NCI-H1930 (cell line): ENCODE measurements at regions not wholly inside any gene's neighbourhood (a gene's known extent, or its start where the extent isn't known, plus 50 kb on each side); places are given as distances from the start of the nearest gene placed in this dataset.
A peak's percentile ranks its signal among the peaks of the same experiment; 100 is the strongest.
"Not testable (repeated sequence)": the region's sequence is repeated elsewhere in the genome, so short reads cannot be mapped to it uniquely, and the experiment has no call there.

Experiments used
- DNase-seq, 2 experiments: peaks; one replicate each; lab custom pipeline; 2025; lab: John Stamatoyannopoulos, UW

DNA sequence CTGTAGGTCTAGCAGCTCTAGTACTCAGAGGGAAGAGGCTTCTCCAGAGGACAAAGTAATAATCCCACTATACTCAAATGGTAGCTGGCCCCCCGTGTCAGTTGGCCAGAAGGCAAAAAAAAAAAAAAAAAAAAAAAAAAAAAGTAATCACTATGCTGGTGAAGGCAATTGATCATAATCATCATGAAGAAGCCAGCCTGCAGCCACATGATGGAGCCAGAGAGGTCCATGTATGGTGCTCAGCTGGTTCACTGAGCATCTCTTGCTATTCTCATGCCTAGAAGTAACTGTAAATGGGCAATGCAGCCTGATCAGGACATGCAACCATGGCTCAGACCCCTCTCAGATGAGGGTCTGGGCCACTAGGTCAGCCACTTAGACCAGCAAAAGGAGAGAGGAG is 378.8 kb downstream of the MED13L start:
- DNase-seq = no peak

DNA sequence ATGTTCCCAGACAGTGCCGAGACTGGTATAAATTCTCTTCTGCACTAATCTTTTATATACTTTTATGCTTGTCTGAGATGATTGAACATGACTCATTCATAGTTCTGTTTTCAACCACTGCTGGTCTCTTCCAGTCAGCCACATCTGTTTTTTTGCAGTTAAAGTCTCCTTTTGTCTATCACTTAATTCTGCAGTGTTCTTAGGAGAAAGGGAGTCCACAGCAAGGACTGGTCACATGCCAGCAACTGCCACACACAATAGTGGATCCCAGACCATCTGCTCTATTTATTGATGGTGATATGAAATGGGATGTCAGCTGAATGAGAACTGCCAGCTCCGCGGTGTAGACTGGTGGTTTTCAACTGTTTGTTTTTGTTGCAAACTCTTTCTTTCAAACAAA is 379.8 kb downstream of the MED13L start:
- no peak for DNase-seq

DNA sequence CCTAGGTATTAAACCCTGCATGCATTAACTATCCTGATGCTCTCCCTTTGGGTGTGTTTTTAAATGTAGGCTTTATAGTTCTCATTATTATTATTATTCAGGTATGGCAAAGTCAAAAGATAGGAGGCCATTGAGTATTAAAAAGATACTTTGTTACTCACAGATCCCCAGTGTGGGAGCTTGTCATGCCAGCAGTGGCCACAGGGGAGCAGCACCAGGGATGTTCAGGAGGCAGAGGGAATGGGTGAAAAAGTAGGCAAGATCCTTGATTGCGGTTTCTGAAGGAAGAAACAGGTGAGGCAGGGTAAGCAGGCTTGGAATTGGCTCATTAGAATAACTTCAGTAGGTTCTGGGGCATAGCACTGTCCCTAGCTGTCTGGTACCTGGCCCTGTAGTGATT is 382.2 kb downstream of the MED13L start:
- no peak for DNase-seq

DNA sequence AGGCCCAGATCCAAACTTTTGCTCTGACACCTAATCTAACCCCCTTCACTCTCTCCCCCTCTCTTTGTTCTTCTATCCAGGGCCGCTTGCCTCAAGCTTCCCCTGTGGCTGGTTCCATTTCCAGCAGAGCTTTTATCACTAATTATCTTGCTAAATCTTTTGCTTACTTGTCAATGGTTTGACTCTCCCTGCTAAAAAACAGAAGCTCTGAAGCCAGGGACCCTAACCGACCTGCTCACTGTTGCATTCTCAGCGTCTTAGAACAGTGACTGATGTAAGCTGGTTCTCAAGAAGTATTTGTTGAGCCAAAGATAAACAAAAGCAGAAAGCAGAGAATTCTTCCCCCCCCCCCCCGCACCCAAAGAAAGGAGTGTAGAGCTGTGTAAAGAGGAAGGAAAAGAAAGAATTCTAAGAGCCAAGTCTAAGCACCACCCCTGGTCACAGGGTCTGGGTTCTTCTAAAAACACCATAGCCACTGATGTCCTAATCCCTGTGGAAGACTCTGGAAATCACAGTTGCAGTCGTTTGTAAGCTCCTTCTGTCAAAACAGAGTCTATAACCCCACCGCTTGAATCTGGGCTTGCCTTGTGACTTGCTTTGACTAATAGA is 385.8 kb downstream of the MED13L start:
- DNase-seq = no peak

DNA sequence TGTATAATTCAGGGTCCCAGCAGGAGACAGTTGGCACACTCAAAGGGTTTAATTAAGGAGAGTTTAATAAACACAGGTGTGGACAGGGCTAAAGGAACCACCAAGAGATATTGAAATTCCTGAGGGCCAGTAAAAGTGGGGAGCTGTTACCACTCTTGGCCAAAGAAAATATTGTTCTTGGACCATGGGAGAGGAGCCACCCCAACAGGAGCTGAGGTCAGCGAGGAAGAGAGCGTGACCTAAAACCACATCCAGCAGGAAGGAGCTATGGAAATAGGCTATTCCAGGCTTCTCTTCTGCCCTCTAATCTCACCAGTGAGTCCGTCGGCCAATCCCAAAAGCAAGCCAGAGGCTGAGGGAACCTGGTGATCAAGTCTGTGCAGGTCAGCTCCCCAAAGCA is 390.8 kb downstream of the MED13L start:
- DNase-seq = no peak

DNA sequence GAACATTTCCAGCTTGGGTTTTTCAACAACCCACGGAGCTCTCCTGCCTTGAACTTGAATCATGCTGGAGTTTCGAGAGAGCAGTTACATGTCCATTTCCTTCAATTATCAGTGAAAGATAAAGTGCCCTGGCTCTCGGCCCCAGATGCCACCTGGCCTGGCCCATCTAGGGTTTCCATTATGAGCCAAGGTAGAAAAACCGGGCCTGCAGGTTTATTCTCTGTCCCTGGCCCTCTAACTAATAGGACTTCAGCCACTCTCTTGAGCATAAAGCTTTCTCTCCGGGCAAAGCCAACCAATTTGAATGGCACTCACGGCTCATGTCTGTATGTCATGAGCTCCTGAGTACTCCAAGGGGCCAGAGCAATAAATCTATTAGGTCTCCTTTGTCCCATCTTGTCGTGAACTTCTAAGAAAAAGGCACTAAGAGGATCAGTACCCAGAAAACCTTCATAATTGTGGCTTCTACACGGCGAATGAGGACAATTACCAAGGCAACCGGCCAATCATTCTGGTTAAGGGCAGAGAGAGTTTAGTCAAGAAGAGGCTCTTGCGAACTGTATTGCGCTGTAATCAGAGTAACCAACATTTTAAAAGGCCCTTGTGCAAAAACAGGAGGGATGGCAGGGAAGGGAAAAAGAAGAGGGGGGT is 392.3 kb downstream of the MED13L start:
- DNase-seq = no peak

DNA sequence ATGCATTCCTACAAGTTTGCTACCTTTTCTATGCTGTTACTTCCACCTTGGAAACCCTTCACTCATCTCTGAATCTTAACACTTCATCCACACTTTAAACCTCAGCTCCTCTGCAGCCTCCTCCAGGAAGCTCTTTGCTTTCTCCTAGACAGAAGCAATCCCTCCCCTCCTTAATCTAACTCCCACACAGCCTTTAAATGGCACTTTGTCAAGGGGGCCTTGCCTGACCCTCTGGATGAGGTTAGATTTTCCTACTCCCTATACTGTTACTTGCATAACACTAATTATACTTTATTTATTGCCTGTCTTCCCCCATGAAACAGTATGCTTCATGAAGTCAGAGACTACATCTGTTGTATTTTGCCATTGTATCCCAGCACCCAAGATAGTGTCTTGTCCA is 394.6 kb downstream of the MED13L start:
- DNase-seq = no peak

DNA sequence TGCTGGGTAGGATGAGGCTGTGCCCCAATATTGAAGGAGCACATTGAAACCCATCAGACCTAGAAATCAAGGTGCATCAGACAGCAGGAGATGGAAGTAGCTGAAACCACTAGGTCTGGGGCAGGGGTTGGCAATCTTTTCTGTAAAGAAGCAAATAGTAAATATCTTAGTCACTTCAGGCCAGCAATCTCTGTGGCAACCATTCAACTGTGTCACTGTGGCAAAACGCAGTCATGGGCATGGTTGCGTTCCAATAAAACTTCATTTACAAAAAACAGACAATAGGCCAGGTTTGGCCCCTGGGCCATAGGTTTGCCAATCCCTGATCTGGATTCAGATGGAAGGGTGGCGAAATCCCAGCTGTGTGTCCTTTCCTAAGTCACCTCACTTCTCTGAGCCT is 397.3 kb downstream of the MED13L start:
- DNase-seq = no peak

DNA sequence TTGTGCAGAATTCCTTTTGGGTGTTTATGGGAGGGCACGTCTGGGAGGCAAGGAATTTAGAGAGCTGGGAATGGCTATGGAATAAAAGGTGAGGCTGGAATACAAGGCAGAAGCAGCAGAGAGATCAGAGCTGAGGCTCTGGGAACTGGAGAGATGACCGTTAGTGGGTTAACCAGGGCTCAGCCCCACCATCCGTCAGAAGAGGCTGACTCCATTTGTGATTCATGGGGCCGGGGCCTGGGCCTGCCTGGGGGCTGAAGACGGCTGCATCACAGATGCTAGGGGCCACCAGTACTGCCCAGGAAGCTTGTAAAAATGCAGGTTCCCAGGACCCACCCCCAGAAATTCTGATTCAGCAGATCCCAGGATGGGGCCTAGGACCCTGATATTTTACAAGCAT is 398.1 kb downstream of the MED13L start:
- no peak for DNase-seq

DNA sequence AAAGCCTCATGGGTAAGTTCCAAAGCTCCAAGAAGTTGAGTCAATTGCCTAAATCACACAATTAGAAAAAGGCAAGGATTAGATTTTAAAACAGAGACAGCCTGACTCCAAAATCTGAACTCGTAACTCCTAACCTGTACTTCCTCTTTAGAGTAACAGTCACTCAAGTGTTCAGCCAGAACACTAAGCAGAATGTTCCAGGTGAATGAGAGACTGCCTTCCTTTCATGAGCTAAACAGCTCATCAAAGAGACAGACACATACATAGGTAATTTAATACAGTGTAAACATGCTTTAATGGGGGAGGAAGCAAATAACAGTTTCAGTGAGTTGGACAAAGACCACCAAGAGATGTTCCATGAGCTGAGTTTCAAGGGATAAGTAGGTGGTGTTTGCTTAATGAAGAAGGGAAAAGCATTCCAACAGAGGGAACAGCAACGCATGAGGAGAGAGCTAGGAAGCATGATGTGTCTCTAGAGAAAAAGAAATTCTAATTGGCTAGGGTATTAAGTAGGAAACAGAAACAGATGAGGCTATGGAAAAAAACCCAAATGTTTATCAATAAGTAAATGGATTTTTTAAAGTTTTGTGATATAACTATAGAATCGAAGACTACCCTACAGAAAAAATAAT is 403.9 kb downstream of the MED13L start:
- DNase-seq = no peak

DNA sequence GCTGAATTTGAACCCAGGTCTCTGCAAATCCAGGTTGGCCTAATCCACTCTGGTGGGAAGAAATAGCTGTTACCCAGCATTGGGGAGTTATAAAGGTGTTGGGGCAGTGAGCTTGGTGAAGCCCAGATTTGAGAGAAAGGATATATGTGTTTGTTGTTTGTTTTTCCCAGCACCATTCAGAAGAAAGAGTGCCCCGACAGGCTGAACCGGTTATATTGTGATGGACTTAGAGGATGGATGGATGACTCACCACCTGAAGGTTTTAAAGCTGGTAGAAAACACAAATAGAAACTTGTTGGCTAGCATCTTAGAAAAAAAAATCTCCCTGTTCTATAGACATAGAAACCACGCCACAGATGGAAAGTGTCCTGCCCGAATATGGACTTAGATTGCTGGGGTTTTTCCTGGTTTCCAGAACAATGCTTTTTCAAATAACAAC is 404.6 kb downstream of the MED13L start:
- no peak for DNase-seq

DNA sequence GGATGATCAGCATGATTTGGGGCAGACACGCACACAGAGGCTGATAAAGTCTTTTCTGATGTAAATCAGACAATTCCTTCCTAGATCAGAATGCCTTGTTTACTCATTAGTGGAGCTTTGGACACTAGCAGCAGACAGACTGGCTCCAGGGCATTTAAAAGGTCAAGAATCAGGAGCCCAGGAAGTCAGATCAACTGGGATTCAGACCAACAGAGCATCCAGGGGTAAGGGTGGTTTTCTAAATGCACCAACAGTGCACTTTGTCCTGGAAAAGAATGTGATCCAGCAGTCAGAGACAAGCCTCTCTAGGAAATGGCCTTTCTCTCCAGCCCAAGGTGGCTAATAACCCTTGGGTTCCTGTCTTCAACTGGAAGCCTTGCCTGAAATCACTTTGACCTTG is 405.3 kb downstream of the MED13L start:
- DNase-seq = no peak

DNA sequence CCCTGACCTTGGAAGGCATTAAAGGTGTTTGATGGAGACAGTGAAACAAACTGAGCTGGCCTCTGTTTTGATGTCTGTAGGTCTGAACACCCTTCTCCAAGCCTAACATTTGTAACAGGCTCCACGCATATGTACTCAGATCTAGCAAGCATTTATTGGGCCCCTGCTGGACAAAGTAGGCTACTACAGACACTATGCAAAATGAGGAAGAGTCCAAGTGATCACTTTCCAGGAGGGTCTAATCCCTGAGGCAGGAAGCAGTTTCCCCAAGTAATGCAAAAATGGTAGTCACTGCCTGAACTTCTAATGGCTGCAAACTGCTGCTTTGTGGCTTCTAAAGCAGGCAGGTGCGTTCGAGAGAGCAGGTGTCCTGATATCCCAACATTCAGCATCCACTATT is 405.8 kb downstream of the MED13L start:
- DNase-seq = peak in 1 of 2 experiments; percentile 24

DNA sequence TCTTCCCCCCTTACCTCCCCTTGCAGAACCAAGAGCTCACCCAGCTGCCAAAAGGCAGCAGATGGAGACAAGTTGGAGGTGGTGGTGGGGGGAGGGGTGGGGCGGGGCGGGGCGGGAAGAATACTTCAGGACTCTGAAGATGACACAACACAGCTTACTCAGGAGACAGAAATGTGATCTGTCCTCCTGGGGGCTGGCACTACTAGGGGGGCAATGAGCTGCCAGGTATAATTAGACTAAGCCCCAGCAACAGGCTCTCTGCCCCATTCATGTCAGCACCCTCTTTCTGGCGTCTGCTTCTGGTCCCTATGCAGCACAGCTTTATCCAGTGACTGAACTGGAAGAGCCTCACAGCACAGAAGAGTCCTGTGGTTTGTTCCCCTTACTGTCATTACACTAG is 407.0 kb downstream of the MED13L start:
- no peak for DNase-seq

DNA sequence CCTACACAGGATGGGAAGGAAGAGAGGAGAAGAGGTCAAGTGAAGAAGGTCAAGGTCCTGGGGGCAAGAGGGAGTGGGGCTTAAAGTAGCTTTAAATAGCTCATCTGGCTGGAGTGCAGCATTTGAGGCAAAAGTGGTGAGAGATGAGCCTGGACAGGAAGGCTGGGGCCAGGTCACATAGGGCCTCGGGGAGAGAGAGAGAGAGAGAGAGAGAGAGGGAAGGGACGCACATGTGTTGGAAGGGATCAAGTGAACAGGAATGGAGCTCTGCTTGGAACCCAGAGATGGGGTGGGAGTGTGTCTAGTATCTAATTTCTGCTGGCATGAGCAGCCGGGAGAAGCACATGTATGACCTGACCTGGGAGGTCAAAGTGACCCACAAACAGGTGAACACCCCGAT is 407.5 kb downstream of the MED13L start:
- no peak for DNase-seq

DNA sequence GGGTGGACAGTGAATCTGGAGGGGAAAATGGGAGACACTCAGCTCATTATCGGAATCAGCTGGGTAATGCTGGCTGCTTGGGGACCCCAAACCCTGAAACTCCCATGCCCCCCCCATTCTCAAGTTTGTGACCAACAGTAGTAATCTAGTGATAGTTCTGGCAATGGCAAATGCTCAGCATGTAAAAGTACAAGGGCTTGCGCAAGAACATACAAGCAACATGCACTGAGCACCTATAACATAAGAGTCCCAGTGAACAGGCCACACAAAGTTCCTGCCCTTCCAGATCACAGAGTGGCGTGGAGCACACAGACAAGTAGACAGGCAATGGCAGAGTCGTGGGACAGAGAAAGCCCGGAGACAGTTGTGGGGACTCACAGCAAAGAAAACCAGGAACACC is 407.9 kb downstream of the MED13L start:
- no peak for DNase-seq

DNA sequence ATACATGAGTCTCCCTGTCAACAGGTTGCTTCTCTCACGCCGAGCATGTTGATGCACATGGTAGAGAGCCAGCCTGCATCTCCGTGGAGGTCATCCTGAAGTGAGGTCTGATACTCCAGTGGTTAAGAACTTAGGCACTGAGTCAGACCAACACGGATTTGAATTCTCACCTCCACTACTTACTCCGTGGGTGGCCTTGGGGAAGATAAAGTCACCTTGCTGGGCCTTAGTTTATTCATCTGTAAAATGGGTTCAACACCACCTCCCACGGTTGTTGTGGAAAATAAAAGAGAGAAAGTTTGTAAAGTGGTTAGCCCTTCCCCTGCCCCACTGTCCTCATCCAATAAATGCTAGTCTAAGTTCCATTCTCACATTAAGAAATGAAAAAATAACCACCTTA is 408.9 kb downstream of the MED13L start:
- DNase-seq = no peak

DNA sequence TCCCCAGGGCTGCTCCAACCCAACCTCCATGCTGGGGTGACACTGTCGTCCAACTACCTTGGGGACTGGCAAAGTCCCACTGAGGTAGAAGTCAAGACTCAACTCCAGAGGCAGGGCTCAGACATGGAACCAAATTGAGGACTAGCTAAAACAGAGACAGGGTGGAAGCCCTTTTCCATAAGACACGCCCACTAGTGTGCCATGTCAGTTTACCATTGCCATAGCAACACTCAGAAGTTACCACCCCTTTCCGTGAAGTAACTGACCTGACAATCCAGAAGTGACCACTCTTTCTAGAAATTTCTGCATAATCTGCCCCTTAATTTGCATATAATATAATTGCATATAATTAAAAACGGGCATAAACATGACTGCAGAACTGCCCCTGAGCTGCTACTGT is 409.6 kb downstream of the MED13L start:
- no peak for DNase-seq

DNA sequence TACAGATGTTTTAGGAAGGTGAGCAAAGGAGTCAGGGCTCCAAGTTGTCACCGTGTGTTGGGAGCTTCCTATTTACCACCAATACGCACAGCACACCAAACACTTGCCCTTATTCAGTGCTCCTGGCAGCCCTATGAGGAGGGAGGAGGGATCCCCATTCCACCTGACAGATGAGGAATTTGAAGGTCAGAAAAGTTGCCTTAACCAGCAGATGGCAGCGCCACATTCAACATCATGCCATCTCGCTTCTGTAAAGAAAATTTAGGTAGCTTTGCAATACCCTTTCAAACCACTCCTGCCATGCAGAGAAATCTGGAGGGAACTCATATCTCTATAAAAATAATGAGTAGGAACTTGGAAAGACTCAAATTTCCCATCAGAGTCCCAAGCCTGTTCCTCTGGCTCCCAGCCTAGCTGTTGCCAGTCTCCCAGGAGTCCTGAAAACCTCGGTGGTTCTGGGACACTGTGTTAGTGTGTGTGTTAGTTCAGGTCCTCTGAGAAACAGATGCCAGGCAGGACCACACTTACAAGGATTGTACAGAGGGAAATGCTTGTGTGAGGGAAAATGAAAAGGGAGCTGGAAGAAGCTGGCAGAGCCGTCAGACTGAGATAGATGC is 410.5 kb downstream of the MED13L start:
- no peak for DNase-seq

DNA sequence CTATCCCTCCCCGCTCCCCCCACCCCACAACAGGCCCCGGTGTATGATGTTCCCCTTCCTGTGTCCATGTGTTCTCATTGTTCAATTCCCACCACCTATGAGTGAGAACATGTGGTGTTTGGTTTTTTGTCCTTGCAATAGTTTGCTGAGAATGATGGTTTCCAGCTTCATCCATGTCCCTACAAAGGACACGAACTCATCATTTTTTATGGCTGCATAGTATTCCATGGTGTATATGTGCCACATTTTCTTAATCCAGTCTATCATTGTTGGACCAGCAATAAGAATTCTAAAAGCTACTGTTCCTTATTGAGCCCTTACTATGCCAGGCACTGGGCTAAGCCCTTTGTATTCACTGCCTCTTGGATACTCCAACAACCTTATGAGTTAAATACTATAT is 411.2 kb downstream of the MED13L start:
- not testable (repeated sequence) for DNase-seq

DNA sequence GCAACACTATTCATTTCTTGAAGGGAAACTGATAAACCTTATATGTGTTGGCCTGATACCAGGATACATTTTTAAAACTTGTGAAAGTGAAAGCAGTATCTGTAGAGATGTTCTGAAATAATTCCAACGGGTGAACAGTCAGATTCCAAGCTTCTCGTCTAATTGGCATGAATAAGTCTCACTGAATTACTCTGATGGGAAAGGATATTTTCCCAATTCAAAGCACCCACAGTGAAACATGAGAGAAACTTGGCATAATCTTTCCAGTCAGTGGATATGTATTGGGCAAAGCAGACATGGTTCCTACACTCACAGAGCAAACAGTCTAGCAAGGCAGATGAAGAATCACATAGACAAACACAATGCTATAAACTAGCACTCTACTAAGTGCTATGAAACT is 413.1 kb downstream of the MED13L start:
- no peak for DNase-seq

DNA sequence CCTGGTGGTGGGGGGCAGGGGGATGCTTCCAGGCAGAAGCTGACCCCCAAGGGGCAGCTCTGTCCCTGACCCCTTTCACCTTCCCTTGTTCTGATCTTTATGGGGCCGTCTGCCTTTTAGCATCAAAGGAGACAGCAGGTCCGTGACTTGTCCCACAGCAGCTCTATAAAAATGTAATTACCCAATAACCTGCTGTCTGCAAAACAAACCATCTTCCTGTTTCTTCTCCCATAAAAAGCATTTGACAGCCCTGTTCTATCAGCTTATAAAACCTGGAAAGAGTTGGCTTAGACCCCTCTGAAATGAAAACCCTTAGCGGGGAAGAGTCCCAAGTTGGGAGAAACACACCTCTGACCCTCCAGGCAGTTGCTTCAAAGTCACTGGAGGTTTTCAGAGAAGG is 416.9 kb downstream of the MED13L start:
- no peak for DNase-seq

DNA sequence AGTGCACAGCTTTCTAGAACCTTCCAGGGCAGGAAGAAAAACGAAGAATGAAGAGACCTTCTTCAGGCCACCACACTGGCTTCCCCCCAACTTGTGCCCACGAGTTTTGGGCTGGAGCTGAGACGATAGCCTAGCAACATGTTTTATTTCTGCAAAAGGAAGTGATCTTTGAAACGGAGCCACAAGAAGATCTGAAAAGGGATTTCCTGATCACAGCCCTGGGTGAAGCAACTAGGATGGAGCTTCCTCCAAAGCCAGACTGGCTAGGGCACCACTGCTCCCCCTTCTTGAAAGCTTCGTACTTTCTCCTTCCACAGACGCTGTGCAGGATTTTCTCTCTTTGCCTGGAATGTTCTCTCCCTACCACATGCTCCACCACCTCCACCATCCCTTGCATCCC is 418.3 kb downstream of the MED13L start:
- no peak for DNase-seq
